HepG2 (cell line): ENCODE measurements at regions not wholly inside any gene's neighbourhood (a gene's known extent, or its start where the extent isn't known, plus 50 kb on each side); places are given as distances from the start of the nearest gene placed in this dataset.

ENCODE experiments used
- ATAC-seq: fragments of 200-7000 bp; cut with Tn5 transposase; 3 replicates; pipeline ENCODE4 v1.9.1; 2020; ENCODE audit warnings: mild to moderate bottlenecking, moderate library complexity
- BruUV-seq: library from RNA; stranded (reverse); fragments of 400-500 nt; replicated peaks from 2 replicates; lab custom pipeline; 2021; lab: Mats Ljungman, UMichigan
- CTCF ChIA-PET: fragments of 300-600 bp; formaldehyde crosslinking; extraction: SDS; loops from one replicate; lab custom pipeline; 2021; ENCODE audit warnings: low total read pairs, inconsistent platforms, low intra/inter-chr PET ratio; lab: Yijun Ruan, JAX
- POLR2A ChIA-PET: fragments of 350-600 bp; sonication (Branson Sonifier 250); formaldehyde crosslinking; loops from one replicate; lab custom pipeline; 2020; ENCODE audit warnings: antibody characterized with exemption, inconsistent platforms; lab: Yijun Ruan, JAX
- DNase-seq: peaks from one replicate; pipeline ENCODE4 v3.0.0-alpha.2; 2015; ENCODE audit warnings: low spot score
- FAIRE-seq: peaks from 3 replicates; lab custom pipeline; 2011; peaks lifted over from hg19 to GRCh38; lab: Jason Lieb, UNC
- H2AFZ ChIP-seq: one replicate; pipeline ENCODE4 v1.6.1; 2011; ENCODE audit warnings: low read length, inconsistent platforms
- H3K27ac ChIP-seq: fragments of 300-600 bp; 3 replicates; pipeline ENCODE4 v1.8.0; 2011; ENCODE audit warnings: mixed run types, mild to moderate bottlenecking, mixed read lengths, low read length, inconsistent platforms; ENCODE audit not compliant: insufficient read depth; ENCODE audit errors: extremely low read length
- H3K27me3 ChIP-seq, 2 experiments: fragments of 200-600 bp in 1 of 2; 2 replicates in 1 of 2; 3 replicates in 1 of 2; pipeline versions ENCODE4 v1.6.0 to v1.8.0; 2011; ENCODE audit warnings: low read length in 2 of 2, mild to moderate bottlenecking in 2 of 2, moderate library complexity in 2 of 2, inconsistent platforms in 1 of 2; ENCODE audit not compliant: insufficient read depth in 2 of 2, control insufficient read depth in 1 of 2
- H3K36me3 ChIP-seq, 2 experiments: fragments of 200-600 bp in 1 of 2; replicated peaks in 1 of 2; 2 replicates in 1 of 2; 3 replicates in 1 of 2; pipeline versions ENCODE4 v1.5.1 to v1.8.0; 2011; ENCODE audit warnings: low read length in 2 of 2, inconsistent platforms in 1 of 2; ENCODE audit not compliant: insufficient read depth in 2 of 2, control insufficient read depth in 1 of 2
- H3K4me1 ChIP-seq: 2 replicates; pipeline ENCODE4 v1.5.1; 2012; ENCODE audit warnings: low read length, inconsistent platforms; ENCODE audit not compliant: insufficient read depth
- H3K4me2 ChIP-seq: 2 replicates; pipeline ENCODE4 v1.6.0; 2011; ENCODE audit warnings: low read depth, low read length, inconsistent platforms
- H3K4me3 ChIP-seq, 3 experiments: fragments of 200-600 bp in 1 of 3; sonication (generic), shearing (Covaris generic) in 1 of 3; replicated peaks in 1 of 3; 2 replicates each; pipeline ENCODE4 v1.5.1; 2011 to 2016; ENCODE audit warnings: low read length in 3 of 3, inconsistent platforms in 2 of 3, low read depth in 2 of 3, mild to moderate bottlenecking in 2 of 3, control low read depth in 1 of 3, mixed read lengths in 1 of 3; ENCODE audit not compliant: insufficient read depth in 1 of 3
- H3K79me2 ChIP-seq: one replicate; pipeline ENCODE4 v1.6.1; 2011; ENCODE audit warnings: low read length, inconsistent platforms; ENCODE audit not compliant: insufficient read depth
- H3K9ac ChIP-seq: 2 replicates; pipeline ENCODE4 v1.6.0; 2011; ENCODE audit warnings: mild to moderate bottlenecking, low read depth, low read length, inconsistent platforms; ENCODE audit not compliant: insufficient read depth
- H3K9me3 ChIP-seq: 2 replicates; pipeline ENCODE4 v1.5.1; 2012; ENCODE audit warnings: mild to moderate bottlenecking, low read length
- H4K20me1 ChIP-seq: 2 replicates; pipeline ENCODE4 v1.6.0; 2011; ENCODE audit warnings: inconsistent platforms, mild to moderate bottlenecking, low read length, moderate library complexity; ENCODE audit not compliant: insufficient read depth
- DNMT1 ChIP-seq: sonication (generic); formaldehyde crosslinking; IDR thresholded peaks from 2 replicates; pipeline ENCODE4 v1.5.1; 2020; ENCODE audit warnings: mild to moderate bottlenecking, missing genetic modification reagents
- ESRRA ChIP-seq: sonication (generic); formaldehyde crosslinking; IDR thresholded peaks from 2 replicates; pipeline ENCODE4 v1.5.1; 2020; ENCODE audit warnings: mild to moderate bottlenecking, low read depth, missing genetic modification reagents
- FIP1L1 ChIP-seq: fragments of 200-400 bp; formaldehyde crosslinking; IDR thresholded peaks from 2 replicates; pipeline ENCODE4 v1.6.1; 2018; ENCODE audit warnings: low read depth, mild to moderate bottlenecking, low read length, moderate library complexity, borderline replicate concordance; ENCODE audit not compliant: insufficient read depth
- GLI4 ChIP-seq: sonication (generic); formaldehyde crosslinking; IDR thresholded peaks from 2 replicates; pipeline ENCODE4 v1.5.1; 2020; ENCODE audit warnings: missing genetic modification reagents, mild to moderate bottlenecking, moderate library complexity, borderline replicate concordance
- NR2F1 ChIP-seq, 2 experiments: fragments of 450-650 bp in 1 of 2; formaldehyde crosslinking in 1 of 2; IDR thresholded peaks; 2 replicates each; pipeline versions ENCODE4 v1.5.0 to v1.6.1; 2016 to 2020; ENCODE audit warnings: mild to moderate bottlenecking in 1 of 2, missing compliant biosample characterization in 1 of 2, missing genetic modification reagents in 1 of 2, moderate library complexity in 1 of 2
- SCMH1 ChIP-seq: sonication (generic); formaldehyde crosslinking; IDR thresholded peaks from 2 replicates; pipeline ENCODE4 v1.9.0; 2021; ENCODE audit warnings: missing genetic modification reagents, mild to moderate bottlenecking, borderline replicate concordance
- SRF ChIP-seq: IDR thresholded peaks from 2 replicates; pipeline ENCODE4 v1.6.1; 2011; ENCODE audit warnings: mild to moderate bottlenecking, low read depth, low read length, moderate library complexity
- STAG1 ChIP-seq: sonication (generic); formaldehyde crosslinking; IDR thresholded peaks from 2 replicates; pipeline ENCODE4 v1.4.0; 2020; ENCODE audit warnings: missing genetic modification reagents
- ZBTB1 ChIP-seq: sonication (generic); formaldehyde crosslinking; IDR thresholded peaks from 2 replicates; pipeline ENCODE4 v1.4.0; 2020; ENCODE audit warnings: missing genetic modification reagents, borderline replicate concordance
- ZBTB38 ChIP-seq: sonication (generic); formaldehyde crosslinking; IDR thresholded peaks from 2 replicates; pipeline ENCODE4 v1.5.1; 2020; ENCODE audit warnings: mild to moderate bottlenecking, missing genetic modification reagents
- ZBTB43 ChIP-seq: sonication (generic); formaldehyde crosslinking; conservative IDR thresholded peaks from 2 replicates; pipeline ENCODE4 v1.4.0; 2020; ENCODE audit warnings: missing genetic modification reagents
- ZBTB7A ChIP-seq: sonication (generic); formaldehyde crosslinking; IDR thresholded peaks from 2 replicates; pipeline ENCODE4 v1.8.0; 2022; ENCODE audit warnings: mild to moderate bottlenecking, missing genetic modification reagents
- ZFP37 ChIP-seq: sonication (generic); formaldehyde crosslinking; IDR thresholded peaks from 2 replicates; pipeline ENCODE4 v1.4.0; 2020; ENCODE audit warnings: missing genetic modification reagents, borderline replicate concordance
- ZNF143 ChIP-seq: sonication (generic); formaldehyde crosslinking; IDR thresholded peaks from 2 replicates; pipeline ENCODE4 v1.4.0; 2020; ENCODE audit warnings: missing genetic modification reagents
- ZNF260 ChIP-seq: sonication (generic); formaldehyde crosslinking; IDR thresholded peaks from 2 replicates; pipeline ENCODE4 v1.4.0; 2020; ENCODE audit warnings: missing genetic modification reagents, low read depth, mild to moderate bottlenecking, borderline replicate concordance
- ZNF740 ChIP-seq: sonication (generic); formaldehyde crosslinking; IDR thresholded peaks from 2 replicates; pipeline ENCODE4 v1.4.0; 2020; ENCODE audit warnings: missing genetic modification reagents
- ZNF879 ChIP-seq: sonication (generic); formaldehyde crosslinking; IDR thresholded peaks from 2 replicates; pipeline ENCODE4 v1.8.1; 2023; ENCODE audit warnings: missing genetic modification reagents
- WGBS: methylation state at CpG from one replicate; pipeline ENCODE4 v1.1.6; 2017; ENCODE audit warnings: low lambda C conversion rate; 5-methylcytosine and 5-hydroxymethylcytosine counted together
- in situ Hi-C: cut with HindIII; loops from 2 replicates; pipeline ENCODE4 v1.10.0; 2017; ENCODE audit warnings: low pct_unique_long_range_greater_than_20kb; ENCODE audit not compliant: extremely low pct_ligation_motif_present
- intact Hi-C: fragments of 100-400 bp; cut with micrococcal nuclease; formaldehyde crosslinking; loops from one replicate; pipeline ENCODE4 v1.10.0; 2022; ENCODE audit not compliant: unreplicated experiment

DNA sequence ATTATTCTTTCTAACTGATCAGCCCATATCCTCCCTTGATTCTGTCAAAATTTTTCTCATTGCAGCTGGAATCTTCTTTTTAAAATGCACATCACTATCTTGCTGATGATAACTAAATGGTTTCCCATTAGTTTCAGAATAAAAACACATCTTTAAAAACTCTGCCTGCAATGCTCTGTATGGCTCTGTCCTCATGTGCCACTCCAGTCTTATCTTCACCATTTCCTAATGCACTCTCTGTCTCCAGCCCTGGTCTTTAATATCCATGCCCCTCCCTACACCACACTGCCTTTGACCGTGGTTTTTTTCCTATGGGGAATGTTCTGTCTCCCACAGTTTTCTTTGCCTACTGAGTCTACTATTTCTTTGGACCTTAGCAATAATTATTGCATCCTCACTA lies 244.1 kb upstream of the ARSJ start:
- H3K27me3 ChIP-seq = no peaks in the 10 kb centered on the region
- no peak for TF ChIP-seq SCMH1
- no peak for TF ChIP-seq DNMT1 (CRISPR knock-in tag)
- TF ChIP-seq NR2F1 (CRISPR knock-in tag; IDR thresholded peaks at IDR 0.05) = no peak
- TF ChIP-seq ZBTB38 (CRISPR knock-in tag) = no peak
- H3K27ac ChIP-seq = no peak overlapping the region
- POLR2A ChIA-PET = no interaction called here
- BruUV-seq = no TSS peak
- no peaks in the 10 kb centered on the region for H3K36me3 ChIP-seq
- no peak for DNase-seq
- intact Hi-C loops = no loop called here
- H2AFZ ChIP-seq = no peak overlapping the region
- H4K20me1 ChIP-seq = no peaks in the 10 kb centered on the region
- in situ Hi-C loops = no loop called here
- no peak overlapping the region for H3K9ac ChIP-seq
- CTCF ChIA-PET = no interaction called here
- H3K79me2 ChIP-seq = no peaks in the 10 kb centered on the region
- no peak overlapping the region for H3K4me2 ChIP-seq
- H3K9me3 ChIP-seq = no peaks in the 10 kb centered on the region
- 0% methylated on average over 1 of the region's 1 CpG for WGBS
- no peak for FAIRE-seq
- ATAC-seq = no peak
- H3K4me3 ChIP-seq = no peak overlapping the region
- H3K4me1 ChIP-seq = no peaks in the 10 kb centered on the region

DNA sequence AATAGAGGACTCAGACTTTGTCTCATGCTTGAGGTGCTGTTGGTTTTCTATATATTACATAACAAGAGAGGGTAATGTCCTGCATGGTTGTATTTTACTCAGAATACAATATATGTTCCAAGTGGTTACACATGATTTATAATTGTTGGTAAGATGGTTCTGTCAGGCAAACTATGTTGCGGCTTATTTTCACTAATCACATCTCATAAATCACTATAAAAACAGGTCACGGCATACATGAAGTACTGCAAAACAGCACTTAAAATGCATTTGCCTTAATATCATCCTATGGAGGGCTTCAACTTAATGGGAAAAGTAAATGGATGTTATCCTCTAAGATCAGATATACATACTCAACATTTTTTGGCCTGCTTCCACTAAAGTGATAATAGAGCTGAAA lies 246.0 kb upstream of the ARSJ start:
- intact Hi-C loops (no loop called here), in situ Hi-C loops (no loop called here)
- ATAC-seq (no peak), FAIRE-seq (no peak), DNase-seq (no peak)
- no peak overlapping the region for H2AFZ ChIP-seq
- H3K4me1 ChIP-seq = no peaks in the 10 kb centered on the region
- H4K20me1 ChIP-seq = no peaks in the 10 kb centered on the region
- H3K79me2 ChIP-seq = no peaks in the 10 kb centered on the region
- WGBS = 19% methylated on average over 2 of the region's 2 CpGs
- H3K9ac ChIP-seq = no peak overlapping the region
- no peak overlapping the region for H3K4me3 ChIP-seq
- no peaks in the 10 kb centered on the region for H3K9me3 ChIP-seq
- ChIA-PET POLR2A (no interaction called here), CTCF (no interaction called here)
- no peaks in the 10 kb centered on the region for H3K36me3 ChIP-seq
- BruUV-seq = no TSS peak
- H3K27ac ChIP-seq = no peak overlapping the region
- no peaks in the 10 kb centered on the region for H3K27me3 ChIP-seq
- H3K4me2 ChIP-seq = no peak overlapping the region
- no peak for TF ChIP-seq ZNF740 (CRISPR knock-in tag)
- TF ChIP-seq ZNF260 (CRISPR knock-in tag) = no peak
- no peak for TF ChIP-seq ZNF143 (CRISPR knock-in tag)
- TF ChIP-seq ZNF879 = no peak
- TF ChIP-seq ZBTB1 (CRISPR knock-in tag) = no peak
- no peak for TF ChIP-seq ESRRA (CRISPR knock-in tag)
- TF ChIP-seq FIP1L1 = no peak
- no peak for TF ChIP-seq GLI4 (CRISPR knock-in tag)
- TF ChIP-seq STAG1 (CRISPR knock-in tag) = no peak
- TF ChIP-seq SRF = no peak
- TF ChIP-seq ZBTB7A (CRISPR knock-in tag) = no peak
- TF ChIP-seq ZFP37 (CRISPR knock-in tag) = no peak
- TF ChIP-seq ZBTB43 (CRISPR knock-in tag) = no peak
